GM18502 (cell line): ENCODE measurements at regions not wholly inside any gene's neighbourhood (a gene's known extent, or its start where the extent isn't known, plus 50 kb on each side); places are given as distances from the start of the nearest gene placed in this dataset.

ENCODE experiments used
- ATAC-seq: cut with Tn5 transposase; IDR thresholded peaks from one replicate; pipeline ENCODE4 v1.9.1; 2021; ENCODE audit warnings: mild to moderate bottlenecking; ENCODE audit not compliant: unreplicated experiment, poor library complexity

DNA sequence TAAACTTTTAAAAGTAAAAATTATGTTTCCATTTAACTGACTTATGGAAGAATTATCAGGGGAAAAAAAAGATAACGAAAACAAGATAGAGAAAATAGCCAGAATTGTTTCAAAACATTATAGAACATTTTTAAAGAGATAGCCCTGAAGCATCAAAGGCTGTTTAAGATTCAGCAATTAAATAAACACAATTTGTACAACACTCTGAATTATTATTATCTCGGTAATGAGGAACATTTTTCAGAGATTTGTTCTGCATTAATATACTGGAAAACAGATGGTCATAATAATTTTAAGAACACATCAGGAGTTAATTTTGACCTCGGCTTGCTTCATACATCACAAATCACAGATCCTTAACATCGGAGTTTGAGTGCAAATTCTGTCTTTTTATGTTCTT, 643.8 kb downstream of the SORCS1 start:
- ATAC-seq: no peak

DNA sequence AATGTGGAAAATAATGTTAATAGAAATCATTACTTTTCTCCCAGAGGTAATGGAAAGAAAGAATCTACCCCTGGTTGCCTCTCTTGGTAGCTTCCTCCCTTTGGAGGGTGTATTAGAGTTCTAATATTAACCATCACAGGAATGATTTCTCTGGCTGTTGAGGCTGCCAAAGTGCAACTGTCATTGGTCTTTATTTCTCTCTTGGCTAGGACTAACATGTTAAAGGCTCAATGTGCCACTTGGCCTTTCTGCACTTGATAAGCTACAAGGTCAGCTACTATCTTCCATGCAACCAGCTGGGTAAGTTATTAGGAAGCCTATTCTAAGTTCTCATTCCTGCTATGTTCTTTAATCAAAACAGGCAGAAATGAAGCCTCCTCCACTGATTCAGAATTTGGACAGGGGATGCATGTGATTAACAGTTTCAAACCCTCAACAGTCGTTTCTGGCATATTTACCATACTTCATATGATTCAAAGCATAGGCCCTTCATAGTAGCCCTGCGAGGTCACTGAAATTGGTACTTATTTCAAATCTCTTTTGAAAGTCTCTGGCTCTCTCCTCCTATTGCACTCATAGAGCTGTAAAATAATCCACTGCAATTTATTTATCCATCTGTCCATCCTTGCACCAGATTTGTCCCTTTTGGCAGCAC, 645.0 kb downstream of the SORCS1 start:
- no peak for ATAC-seq

DNA sequence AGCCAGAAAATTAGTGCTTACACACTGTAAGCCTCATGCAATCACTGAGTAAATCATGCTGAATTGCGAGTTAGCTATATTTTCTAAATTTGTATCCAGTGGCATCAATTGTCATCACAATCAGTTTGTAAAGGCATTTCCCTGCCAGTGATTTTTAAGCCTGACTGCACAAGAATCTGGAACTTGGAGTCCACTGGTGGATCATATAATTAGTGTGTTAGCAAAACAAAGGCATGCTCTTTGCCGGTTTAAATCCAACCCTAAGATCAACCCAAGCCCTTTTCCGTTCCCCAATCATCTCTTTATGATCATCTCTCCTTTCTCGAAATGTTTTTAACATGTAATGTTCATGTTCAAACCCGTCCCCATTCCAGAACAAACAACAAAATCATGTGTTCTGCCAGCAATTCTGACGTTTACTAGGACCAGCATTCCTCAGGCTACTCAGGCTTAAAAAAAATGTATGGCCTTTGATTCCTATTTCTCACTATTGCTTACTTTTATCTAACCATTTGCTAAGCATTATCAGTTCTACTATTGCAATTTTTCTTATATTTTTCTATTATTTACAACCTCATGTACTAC, 649.2 kb downstream of the SORCS1 start:
- ATAC-seq: no peak

DNA sequence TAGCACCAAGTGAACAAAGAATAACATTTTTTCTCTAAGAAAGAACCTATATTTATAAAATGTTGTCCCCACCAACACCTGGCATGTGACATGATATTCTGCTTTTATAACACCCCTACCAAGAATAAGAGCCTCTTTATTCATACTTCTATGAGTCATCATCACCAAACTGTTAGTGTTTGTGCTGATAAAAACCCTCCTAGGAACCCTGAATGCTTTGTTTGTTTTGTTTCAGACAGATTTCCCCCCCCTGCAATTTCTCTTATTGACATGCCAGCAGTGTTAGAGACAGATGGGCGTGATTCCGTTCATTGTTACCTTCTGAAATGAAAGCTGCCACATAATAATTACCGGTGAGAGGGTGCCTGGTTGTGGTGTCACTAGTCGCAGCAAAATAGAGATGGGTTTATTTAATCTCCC, 651.1 kb downstream of the SORCS1 start:
- ATAC-seq: no peak

DNA sequence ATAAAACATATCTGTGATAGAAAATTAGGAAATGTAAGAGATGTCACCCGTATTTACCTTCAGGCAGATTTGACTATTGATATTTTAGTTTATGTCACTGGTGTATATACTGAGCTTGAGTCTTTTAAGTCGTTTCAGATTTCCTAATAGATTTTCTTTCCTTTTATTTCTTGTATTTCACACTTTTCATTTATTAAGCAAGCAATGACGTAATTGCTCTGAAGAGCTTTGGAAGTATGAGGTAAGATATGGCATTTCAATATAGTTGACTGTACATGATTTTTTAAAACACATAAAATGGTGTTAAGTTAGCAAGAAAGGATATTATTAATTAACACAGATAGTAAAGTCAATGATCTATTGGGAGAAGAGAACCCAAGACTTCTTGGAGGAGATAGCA, 652.6 kb downstream of the SORCS1 start:
- no peak for ATAC-seq

DNA sequence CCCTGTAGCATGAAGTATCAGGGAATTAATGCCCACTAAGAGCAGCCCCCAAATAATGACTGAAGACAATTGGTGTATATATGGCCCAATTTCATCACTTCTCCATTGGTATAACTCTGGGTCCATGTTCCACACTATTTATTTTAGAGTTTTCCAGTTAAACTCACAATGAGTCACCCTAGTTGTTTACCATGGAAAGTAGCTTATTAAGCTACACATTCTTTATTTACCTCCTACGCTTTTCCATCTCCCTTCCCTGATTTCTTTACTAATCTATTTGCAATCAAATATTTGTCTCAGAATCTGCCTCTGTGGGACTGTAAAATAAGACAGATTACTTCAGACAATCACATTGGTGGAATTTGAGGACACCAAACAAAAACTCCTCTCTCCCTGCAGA, 655.6 kb downstream of the SORCS1 start:
- no peak for ATAC-seq

DNA sequence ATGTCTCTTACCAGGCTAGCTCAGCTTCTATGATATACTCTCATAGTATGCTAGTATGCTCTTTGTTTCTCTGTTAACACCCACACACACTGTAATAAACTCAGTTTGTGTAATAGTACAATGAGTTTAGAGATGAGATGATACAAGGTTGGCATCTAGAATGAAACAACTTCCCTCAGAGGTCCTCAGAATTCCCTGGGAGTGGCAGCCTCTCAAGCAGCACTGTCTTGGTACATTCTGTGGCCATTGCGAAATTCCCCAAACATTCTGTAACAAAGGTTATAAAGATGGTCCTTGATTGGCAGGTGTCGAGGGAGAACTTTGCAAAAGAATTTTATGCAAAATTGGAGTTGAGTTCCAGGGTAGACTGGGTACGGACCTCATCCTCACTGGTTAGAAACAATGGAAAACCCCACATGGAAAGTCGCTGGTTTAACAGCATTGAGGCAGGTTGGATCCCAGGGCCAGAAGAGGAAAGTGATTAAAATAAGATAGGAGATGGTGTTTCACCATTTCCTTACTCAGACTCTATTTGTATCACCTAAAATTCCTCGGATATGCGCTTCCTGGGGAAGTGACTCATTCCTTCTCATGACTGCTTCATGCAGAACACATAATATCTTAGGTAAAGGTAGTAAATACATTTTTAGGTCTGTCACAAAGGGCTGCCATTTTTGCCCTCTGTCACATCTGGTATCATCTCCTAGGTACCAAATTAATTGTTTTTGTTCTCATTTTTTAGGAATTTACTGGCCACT, 657.8 kb downstream of the SORCS1 start:
- no peak for ATAC-seq

DNA sequence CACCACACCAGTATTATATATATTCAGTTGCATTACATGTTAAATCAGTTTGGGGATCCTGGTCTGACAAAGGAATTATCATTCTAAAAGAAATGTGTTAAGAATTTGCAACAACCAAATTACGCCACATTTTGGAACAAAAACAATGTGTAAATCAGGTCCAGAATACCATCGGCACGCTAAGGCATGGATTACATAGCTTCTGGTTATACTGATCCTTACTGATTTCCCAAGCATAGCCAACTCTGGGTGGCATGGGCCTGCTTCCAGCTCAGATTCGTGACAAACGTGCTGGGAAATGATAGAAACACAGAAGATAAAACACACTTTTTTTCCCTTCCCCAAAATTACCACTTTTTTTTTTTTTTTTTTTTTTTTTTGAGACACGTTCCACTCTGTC, 660.0 kb downstream of the SORCS1 start:
- ATAC-seq: no peak

DNA sequence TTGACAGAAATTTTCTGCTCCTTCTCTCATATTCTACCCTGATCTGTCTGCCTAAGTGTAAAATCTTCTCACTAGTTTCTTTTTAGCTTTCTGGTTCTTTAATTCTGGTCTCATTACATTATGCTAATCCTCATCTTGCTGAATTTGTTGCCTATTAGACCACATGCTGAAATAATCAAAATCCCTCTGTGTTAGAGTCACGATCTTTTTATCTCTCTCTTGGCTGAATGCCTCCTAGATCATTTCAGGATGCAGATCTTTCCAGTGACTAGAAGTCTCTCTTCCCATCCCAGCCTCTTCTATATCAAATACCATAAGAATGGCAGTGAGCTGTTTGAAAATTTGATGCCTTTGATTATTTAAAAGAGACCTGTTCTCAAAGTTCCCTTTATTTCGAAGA, 661.9 kb downstream of the SORCS1 start:
- ATAC-seq: no peak

DNA sequence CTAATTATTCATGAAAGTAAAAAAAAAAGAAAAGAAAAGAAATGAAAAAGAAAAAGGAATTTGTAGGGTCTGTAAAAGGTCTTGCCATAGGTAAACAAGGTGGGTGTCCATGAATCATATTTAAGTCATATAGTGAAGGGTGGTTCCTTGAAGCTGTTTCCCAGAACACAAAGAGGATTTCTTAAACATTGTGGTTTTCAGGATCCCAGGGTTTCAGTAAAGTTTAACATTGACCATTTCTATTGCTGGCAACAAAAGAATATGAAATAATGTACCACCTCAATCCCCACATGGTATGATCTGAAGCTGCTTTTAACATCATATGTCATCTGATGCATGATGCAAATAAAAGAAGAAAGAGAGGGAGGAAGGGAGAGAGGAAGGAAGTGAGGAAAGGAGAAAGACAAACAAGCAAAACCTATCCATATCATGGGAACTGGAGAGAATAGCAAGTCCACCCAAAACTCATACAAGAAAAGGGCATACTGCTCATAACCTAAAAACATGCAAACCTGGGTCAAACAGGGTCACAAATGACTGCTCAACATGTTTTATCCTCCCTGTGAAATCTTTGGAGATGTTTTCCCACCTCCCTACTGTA, 663.5 kb downstream of the SORCS1 start:
- no peak for ATAC-seq

DNA sequence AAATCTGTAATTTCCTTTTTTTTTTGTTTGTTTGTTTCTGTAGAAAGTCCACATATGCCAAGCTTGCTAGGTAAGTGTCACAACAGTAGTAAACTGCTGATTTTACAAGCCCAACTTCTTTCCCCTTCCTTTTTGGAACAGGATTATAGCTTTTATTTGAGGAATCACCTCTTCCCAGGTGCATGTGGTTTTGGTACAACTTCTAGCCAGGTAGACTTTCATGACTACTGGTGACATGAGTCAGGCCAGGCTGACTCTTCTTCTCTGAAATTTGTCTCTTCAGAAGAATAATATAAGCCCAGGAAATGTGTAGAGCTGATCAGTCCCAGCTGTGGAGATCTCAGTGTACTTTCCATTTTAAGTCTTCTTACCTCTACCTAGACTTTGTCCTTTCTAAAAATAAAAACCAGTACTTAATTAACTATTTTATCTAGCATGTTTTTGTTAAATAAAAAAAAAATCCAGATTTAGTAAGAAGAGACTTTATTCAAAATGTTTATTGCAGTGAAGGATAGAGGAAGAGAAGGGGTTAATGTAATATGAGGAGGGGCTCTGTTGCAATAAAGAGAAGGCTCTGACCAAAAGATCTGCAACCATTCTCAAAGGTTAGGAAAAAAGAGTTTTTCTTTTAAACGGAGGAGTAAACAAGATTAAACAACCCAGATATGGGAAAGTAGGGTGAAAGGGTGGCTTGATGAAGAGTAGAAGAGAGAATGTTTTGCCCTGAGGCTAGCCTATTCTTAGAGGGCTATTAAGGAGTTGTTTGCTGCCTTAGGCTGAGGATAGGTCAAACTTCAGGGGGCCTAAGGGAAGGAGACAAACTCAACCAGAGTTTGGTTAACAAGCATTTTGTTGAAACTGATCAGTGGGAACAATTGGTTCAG, 664.2 kb downstream of the SORCS1 start:
- no peak for ATAC-seq

DNA sequence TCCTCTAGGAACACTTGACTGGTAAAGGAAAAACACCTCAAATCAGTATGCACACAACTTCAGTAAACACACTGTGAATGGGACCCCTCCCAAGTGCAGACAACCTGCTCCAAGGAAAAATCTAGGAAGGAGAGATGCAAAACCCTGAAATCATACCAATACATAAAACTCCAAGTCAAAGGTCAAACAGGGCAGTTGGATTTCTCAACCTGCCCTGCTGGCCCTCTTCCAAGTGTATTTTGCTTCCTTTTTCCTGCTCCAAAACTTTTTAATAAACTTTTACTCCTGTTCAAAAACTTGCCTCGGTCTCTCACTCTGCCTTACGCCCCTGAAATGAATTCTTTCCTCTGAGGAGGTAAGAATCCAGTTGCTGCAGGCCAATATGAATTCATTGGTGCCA, 665.1 kb downstream of the SORCS1 start:
- no peak for ATAC-seq

DNA sequence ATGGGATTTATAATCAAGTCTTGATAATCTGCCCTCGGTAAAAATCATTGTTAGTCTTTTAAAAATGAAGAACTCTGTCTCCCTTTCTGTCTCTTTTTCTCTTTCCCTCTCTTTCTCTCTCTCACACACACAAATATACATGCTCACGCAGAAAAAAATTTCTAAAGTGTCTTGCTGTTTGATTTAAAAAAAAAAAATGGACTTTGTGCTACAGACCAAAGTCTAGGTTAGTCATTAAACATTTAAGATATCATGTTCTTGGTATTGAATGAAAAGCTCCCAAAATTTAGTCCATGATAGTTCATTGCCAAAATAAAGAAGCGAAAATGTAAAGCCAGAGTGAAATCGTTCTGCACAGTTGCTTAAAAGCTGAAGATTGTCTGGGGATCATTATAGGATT, 665.8 kb downstream of the SORCS1 start:
- ATAC-seq: no peak

DNA sequence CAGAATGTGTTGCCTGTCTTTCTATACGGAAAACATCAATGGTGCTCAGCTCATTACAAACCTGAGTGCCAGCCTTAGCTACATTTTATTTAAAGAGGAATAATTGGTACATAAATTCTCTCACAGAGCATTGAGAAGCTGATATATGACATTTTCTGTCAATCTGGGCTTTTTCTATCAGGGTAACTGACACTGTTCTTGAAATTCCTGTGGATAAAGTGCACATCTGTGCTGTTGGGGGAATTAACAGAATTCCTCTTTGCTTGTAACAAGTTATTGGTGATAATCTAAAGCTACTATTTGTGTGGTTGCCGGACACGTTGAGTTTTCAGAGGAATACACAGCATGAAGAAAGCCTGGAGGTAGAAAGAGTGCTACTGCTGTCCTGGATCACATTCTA, 668.6 kb downstream of the SORCS1 start:
- no peak for ATAC-seq

DNA sequence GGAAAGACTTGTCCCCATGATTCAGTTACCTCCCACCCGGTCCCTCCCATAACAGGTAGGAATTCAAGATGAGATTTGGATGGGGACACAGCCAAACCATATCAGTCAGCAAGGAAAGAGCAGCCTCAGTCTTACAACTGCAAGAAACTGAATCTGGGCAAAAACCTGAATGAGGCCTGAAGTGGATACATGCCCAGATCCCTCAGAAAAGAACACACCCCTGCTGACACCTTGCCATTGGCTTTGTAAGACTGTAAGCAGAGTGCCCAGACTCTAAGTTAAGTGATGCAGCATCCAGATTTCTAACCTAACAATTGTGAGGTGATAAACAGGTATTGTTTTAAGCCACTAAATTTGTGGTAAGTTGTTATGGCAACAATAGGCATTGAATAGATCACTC, 670.8 kb downstream of the SORCS1 start:
- no peak for ATAC-seq

DNA sequence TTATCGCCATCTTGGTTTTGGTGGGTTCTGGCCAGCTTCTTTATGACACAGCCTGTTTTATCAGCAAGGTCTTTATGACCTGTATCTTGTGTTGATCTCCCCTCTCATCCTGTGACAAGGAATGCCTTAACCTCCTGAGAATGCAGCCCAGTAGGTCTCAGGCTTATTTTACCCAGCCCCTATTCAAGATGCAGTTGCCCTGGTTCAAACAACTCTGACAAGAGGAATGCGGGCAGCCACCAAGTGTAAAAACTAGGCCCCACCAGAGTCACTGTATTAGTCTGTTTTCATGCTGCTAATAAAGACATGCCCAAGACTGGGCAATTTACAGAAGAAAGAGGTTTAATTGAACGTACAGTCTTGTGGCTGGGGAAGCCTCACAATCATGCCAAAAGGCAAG, 671.3 kb downstream of the SORCS1 start:
- ATAC-seq: no peak

DNA sequence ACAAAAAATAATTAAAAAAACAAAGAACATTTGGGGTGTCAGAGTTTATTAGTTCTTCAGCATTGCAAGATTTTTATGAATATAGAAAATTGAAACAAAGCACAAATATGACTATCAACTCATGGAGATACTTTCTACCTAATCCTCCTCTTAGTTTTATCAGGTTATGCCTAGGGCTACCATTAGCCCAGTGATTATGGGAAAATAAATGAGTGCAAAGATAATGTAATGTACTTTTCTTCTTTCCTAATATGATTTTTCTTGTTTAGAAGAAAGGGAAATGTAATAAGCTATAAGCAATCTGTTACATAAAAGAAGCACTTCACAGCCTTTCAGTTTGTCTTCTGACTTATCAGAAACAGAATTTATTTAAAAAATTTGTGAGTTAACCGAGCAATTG, 676.8 kb downstream of the SORCS1 start:
- ATAC-seq: no peak

DNA sequence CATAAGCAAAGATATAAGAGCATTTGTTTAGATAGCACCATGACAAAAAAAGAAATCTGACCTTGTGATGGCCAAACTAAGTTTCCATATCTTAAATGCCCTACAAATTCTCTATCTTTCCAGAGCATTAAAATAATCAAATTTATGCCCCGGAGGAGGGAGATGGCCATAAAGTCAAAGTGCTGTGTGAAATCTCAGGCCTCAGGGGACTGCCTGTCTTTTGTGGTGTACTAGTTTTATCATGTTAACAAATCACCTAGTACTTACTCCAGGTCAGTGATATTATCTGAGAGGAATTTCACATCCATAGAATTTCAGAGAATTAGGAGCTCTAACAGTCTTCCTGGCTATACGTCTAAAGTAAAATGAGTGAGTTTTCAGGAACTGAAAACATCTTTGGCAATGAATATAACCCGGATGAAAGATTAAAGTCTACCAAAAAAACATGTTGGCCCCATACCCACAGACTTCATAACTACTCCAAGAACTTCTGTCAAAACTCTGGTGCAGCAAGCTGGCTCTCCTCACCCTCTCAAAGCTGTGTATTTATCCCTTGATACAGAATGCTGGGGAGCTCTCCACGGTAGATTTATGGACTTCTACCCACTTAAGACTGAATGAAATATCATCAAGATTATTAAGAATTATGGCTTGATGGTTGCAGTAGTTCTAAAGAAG, 682.8 kb downstream of the SORCS1 start:
- no peak for ATAC-seq

DNA sequence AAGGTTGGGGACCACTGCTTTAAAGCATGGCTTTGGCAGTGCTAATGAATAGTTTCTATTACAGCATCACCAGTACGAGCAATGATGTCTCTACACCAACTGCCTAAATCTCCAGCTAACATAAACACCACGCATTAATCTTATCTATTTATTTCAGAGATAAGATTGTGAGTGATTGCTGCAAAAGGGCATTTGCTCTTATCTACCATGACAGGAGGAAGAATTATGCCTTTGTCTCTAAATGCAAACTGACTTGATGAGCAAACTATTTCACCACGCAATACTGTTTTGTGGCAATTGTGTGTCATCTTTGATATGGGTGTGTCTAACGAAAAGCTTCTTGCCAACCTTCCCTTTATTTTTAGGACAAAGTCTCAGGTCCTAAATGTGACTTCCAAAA, 684.9 kb downstream of the SORCS1 start:
- no peak for ATAC-seq

DNA sequence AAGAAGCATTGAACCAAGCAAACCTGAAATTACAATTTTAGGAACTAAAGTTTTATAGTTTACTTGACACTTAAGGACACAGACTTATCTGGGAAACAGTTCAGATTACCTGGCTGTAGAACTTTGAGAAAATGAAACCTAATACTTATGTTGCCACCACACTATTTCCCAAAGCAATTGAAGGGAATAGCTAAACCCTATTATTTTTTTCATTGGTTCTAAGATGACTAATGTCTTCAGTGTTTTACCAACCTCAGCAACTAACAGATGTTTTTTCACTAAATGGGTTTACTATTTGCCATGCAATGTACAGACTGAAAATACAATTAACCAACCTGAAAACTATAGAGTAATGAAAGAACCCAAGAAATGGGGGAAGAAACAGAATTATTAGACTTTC, 689.6 kb downstream of the SORCS1 start:
- no peak for ATAC-seq
